K562 (cell line): ENCODE measurements at regions not wholly inside any gene's neighbourhood (a gene's known extent, or its start where the extent isn't known, plus 50 kb on each side); places are given as distances from the start of the nearest gene placed in this dataset.

Source experiments
- CHD1 ChIP-seq: fragments of 200-600 bp; sonication (generic); IDR thresholded peaks from one replicate; pipeline ENCODE4 v1.6.1; 2012; ENCODE audit warnings: mild to moderate bottlenecking, moderate library complexity, low read length, inconsistent platforms
- NR2F6 ChIP-seq: fragments of 450-650 bp; formaldehyde crosslinking; IDR thresholded peaks from 2 replicates; pipeline ENCODE4 v1.4.0; 2020; ENCODE audit warnings: mild to moderate bottlenecking
- RAD21 ChIP-seq, 2 experiments: fragments of 250-450 bp in 1 of 2; fragments of 450-650 bp in 1 of 2; sonication (Bioruptor Pico) in 1 of 2; formaldehyde crosslinking in 1 of 2; IDR thresholded peaks in 1 of 2; conservative IDR thresholded peaks in 1 of 2; 2 replicates each; pipeline versions ENCODE4 v1.4.0 to v1.8.0; 2020 to 2022; ENCODE audit warnings: mild to moderate bottlenecking in 2 of 2, moderate library complexity in 1 of 2
- STAG1 ChIP-seq: sonication (generic); formaldehyde crosslinking; IDR thresholded peaks from 2 replicates; pipeline ENCODE4 v1.5.0; 2020; ENCODE audit warnings: missing genetic modification reagents, borderline replicate concordance
- ZNF197 ChIP-seq: fragments of 200-800 bp; sonication (Bioruptor generic); IDR thresholded peaks from 2 replicates; pipeline ENCODE4 v1.6.1; 2016; ENCODE audit warnings: low read depth, missing genetic modification characterization, missing compliant biosample characterization

GRCh38 chr17:83194761-83195329 is 115.4 kb downstream of the METRNL start:
- TF ChIP-seq STAG1 (CRISPR knock-in tag) (no peak), NR2F6 (no peak), RAD21 (CRISPR knock-in tag; conservative IDR thresholded peaks at IDR 0.05 in 1 of 2, IDR thresholded peaks at IDR 0.05 in 1 of 2) (no peak), ZNF197 (CRISPR knock-in tag) (no peak), CHD1 (no peak)
